SH-SY5Y (cell line): ENCODE measurements at regions not wholly inside any gene's neighbourhood (a gene's known extent, or its start where the extent isn't known, plus 50 kb on each side); places are given as distances from the start of the nearest gene placed in this dataset.

Experiments used
- GATA2 ChIP-seq: IDR thresholded peaks from 2 replicates; pipeline ENCODE4 v1.6.1; 2011; ENCODE audit warnings: mild to moderate bottlenecking, low read depth, low read length
- GATA3 ChIP-seq: IDR thresholded peaks from 2 replicates; pipeline ENCODE4 v1.6.1; 2011; ENCODE audit warnings: low read depth, mild to moderate bottlenecking, low read length, moderate library complexity

DNA sequence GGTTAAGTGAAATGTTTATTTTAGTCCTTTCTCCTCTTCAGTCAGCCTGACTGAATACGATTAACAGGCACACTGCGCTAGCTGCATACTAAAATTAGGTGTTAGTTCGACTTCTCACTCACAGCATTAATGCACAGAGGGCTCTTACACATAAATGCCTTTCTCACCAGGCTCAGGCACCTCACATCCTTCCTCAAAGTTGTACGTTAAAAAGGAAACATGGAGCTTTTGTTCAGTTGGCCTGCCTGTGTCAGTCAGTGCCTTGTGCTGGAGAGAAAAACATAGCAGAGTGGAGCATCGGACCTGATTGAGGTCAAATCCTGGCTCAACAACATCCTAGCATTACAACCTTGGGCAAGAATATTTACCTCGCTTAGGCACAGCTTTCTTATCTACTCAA lies 236.0 kb upstream of the ZNF462 start:
- TF ChIP-seq GATA3 (no peak), GATA2 (no peak)
